ENCODE measurements at regions not wholly inside any gene's neighbourhood (a gene's known extent, or its start where the extent isn't known, plus 50 kb on each side); places are given as distances from the start of the nearest gene placed in this dataset.
"Not testable (repeated sequence)": the region's sequence is repeated elsewhere in the genome, so short reads cannot be mapped to it uniquely, and the experiment has no call there.

DNA sequence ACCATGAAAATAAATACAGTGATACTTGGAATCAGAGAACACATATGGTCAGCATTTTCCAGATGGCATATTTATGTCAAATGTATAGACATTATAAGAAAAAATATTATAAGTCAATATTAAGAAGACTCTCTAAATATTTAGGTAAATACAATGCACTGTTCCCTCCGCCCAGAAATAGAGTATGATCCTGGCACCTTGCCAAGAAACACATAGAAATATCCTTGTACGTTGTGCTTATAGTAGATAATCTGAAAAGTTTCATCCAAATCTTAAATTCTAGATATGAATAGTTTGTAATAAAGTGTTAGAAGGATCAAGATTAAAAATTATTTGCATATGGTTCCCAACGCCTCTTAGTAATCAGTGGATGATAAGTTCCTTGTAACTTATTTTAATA lies 645.8 kb upstream of the GJE1 start:
- no peak for DNase-seq

DNA sequence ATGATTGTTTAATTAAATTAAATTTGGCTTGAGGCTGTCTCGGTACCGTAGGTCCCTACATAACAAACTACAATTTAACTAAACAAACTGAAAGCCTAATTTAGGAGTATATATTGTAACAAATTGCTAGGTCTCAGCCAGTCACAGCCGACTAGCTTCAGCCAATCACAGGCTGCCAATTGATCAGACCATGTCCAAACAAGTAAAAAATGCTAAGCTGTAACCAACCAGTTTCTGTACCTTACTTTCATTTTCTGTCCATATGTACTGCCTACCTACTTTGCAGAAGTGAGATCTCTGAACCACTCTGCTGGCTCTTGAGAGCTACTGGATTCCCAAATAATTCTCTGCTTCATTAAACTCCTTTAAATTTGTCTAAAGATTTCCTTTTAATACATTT lies 648.0 kb upstream of the GJE1 start:
- no peak for DNase-seq

DNA sequence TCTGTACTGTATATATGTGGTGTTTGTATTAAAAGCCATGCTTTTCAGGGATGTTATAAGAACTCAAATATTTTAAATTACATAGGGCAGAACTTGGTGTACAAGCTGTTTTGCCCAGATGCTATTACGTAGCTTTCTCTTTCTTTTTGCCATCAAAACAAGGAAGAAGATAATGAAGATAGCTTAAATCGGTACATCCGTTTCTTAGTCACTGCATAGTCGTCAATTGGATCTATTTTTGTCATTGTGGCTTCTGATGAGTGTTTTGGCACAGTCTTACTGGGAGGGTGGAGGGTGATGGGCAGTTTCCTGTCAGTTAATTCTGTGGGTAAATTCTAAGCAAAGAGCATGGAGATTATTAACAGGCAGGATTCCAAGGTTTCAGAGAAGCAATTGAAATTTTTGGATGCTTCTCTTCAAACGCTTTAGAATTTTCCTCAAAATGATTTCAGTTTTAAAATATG lies 649.1 kb upstream of the GJE1 start:
- peak; percentile 33 to 77 for DNase-seq

DNA sequence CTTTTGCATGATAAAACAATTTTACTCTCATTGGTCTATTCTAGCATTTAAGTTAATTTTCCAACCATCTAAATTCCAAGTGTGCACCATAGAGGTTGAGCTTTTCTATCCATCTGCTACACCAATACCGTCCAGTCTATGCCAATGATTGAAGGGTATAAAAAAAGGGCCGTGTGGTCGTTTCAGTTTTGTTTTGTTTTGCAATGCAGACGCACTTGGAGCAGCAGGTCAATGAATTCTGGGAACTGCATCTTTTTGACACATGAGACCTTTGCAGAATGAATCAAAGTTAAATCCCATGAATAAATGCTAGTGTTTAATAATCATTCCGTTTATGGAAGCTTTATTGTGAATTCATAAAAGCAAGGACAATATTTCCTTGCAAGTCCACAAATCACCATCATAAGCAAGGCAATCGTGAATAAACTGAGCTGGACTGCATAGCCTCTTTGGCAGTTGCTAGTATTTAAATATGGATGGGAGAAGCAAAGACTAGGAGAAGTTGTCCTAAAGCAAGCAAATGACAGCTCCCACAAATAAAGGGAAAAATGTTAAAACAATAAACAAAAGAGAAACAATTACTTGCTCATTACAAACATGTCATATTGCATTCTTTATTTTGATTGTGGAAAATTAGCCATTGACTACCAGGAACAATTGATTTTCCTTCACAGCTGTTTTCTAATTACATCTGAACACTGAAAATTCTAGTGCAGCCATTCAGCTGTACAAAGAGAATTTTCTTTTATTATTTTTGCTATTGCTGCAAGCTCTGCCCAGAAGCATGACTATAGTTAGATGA lies 649.7 kb upstream of the GJE1 start:
- DNase-seq, result peak; percentile 5 to 28

DNA sequence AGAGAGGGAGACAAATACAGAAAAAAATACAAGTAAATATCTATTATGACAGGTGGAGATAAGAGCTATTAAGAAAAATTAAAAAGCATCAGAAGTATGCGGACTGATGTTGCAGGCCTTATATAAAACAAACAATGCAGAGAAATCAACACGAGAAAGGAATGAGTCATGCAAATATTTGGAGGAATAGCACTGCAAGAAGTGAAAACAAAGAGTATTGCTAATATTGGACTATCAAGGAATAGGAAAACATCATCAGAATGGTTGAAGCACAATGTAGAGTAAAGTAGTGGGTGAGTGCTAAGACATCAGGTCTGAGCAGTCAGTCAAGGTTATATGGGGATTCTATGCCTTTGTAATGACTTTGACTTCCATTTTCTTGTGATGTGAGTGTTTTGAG lies 657.5 kb upstream of the GJE1 start:
- DNase-seq, result no peak

DNA sequence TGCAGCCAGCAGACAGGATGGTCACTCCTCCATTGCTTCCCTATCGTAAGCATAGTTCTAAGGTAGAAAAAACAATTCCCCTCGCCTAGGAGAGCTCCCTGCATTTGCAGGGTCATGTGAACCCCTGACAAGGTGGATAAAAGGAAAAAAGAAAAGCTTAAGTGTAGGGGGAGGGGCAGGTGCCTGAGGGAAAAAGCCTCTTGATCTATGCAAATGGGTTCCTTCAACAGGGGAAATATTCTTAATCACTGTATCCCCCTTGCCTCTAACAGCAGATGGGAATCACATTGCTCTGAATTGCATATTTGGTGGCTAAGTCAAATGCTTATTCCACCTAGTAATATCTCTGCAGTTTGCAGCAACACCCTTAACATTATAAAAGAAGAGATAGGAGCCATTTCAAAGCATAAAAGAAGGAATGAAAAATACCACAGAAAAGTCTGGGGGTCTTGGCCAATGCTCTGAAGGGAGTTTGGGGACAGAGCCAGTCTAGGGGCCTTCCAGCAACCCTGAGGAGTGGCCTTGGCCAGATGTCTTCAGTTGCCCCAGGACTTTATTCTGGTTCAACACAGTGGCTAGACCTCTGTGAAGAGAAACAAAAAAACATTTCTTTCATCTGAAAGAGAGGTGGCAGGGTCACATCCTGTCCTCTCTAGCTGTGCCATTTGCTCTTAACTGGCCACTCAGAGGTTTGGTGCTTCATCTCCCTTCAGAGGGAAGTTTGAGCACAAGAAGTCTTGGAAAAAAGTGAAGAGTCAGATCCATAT lies 660.4 kb upstream of the GJE1 start:
- DNase-seq, result no peak

DNA sequence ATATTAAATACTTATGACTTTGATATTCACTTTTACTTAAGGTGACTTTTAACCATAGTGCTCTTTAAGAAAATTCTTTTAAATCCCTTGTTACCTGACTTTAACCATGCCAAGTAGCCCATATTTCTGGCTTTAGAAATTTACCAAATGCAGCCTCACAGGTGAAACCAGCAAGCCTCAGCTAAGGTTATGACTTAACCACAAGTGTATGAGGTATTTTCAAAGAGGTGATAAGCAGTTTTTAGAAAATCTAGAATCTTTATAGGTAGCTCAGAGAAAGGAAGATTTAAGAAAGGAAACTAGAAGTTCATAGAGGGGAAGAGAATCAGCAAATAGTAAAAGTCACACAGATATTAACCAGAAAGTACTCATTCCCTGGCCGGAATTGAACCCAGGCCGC lies 661.9 kb upstream of the GJE1 start:
- DNase-seq, result no peak

DNA sequence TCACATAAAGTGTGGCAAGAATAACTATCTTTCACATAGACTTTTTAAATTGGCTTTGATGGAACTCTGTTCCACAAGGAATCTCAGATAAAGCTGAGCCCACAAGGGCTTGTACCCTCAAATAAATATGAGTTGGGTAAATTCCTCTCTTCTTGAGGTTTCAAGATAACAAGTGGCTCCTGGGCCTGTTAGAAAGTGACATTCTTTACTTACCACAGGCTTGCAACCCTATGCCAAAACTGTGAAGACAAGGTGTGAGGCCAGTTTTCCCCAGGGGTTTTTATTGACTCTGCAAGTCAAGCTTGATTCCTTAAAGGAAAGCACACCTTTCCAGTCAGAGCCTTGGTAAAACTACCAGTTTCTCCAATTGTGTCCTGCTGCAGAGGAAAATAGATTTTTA lies 664.8 kb upstream of the GJE1 start:
- DNase-seq, result no peak

DNA sequence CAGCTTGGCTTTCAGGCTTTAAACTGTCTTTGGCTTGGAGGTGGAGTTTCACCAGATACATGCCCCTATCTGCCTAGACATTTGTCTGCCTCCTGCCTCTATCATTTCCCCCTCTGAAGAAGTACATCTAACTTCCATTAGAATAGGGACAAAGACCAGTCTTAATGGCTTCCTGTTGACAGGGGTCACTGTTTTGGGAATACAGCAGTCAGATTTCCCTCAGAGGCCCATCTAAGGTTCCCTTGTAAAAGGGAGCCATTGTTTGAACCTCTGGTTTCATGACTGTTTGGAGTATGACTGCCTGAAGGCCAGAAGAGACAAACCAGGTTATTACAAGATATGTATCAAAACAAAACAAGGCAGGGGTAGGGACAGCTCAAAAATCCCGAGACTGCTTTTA lies 665.7 kb upstream of the GJE1 start:
- DNase-seq, result no peak

DNA sequence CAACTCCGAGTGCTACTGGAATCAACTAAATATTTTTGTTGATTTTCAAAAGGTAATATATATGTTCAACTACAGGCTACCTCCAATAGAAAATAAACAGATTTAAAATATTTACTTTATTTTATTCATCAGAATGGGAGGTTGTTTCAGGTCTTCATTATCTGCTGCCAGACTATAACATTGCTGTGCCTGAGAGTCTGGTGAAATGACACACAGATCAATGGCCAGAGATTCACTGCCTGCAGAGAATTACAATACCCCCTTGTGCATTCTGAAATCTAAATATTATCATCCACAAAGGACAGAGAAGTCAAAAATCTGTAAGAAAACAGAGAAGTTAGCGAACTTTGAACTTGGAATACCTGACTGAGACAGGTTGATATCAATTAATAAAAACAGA lies 667.8 kb upstream of the GJE1 start:
- DNase-seq, result peak in 1 of 2 experiments; percentile 33

DNA sequence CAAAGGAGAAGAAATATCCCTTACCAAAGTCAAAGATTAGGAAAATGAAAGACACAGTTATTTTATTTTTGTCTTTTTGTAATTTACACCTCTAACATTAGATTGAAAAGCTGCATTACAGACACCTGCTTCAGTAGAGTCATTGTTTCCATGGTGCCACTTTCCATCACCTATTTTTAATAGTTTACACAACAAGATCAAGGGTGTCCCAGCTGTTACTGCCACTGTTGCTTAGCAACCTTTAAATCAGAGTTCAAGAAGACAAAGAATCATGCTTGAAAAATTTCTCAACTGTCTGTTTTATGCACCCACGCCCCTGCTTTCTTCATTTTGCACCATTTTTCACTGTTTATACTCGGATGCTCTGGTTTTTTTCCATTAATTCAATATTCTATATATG lies 668.2 kb upstream of the GJE1 start:
- peak; percentile 73 to 89 for DNase-seq

DNA sequence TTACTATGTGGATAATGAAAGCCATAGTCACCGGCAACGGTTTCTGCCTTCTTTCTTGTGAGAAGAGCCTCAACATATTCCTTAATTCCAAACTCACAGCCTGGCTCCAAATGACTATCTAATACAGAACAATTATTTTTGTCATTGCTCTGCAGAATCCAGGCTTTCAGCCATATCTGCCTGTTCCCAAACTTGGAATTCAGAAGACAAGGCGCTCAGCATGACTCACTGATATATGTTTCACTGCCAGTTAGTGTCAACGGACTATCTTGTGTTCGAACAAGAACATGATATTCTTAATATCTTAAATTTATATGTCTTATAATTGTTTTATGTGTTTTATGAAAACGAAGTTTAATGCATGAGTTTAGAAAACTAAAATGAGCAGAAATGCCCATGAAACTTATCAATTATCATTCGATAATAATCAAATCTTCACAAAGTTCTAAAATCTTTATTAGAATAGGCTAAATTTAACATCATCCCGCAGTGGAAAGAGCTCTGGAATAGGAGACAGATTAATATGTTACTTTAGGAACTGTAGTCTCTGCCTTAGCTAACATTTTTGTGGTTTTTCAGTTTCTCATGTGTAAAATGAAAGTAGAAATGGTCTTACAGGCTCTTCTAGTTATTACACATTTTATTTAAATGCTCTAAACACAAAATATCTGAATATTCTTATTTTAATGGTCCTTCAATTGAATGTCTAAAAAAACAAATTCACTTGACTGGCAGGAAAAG lies 669.3 kb upstream of the GJE1 start:
- no peak for DNase-seq

DNA sequence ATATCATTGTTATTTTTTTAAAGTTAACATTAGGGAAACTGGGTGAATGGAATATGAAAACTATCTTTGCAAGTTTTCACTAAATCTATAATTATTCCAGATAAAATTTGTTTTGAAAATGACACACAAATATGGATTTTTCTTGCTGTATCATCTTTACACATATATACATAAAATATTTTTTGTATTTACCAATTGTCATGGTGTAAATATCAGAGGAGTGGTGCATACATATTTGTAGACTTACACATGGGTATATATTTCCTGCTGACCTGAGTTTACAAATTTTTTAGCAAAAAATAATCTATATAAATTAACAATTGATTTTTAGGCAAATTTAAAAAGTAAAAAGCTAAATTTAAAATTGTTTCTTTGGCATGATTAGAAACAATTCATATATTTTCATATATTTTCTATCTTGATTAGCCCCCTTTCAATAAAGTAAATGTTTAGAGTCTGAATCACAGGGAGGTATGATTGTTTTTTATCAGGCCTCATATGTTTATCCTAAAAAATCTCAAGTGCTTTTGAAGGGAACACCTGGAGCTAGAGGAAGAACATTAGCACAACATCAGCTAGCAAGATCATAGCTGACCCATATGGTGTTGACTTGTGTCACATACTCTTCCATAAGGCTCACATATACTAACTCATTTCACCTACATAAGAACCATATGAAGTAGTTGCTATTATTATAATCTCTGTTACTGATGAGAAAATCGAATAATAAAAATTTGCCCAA lies 671.8 kb upstream of the GJE1 start:
- DNase-seq, result no peak

DNA sequence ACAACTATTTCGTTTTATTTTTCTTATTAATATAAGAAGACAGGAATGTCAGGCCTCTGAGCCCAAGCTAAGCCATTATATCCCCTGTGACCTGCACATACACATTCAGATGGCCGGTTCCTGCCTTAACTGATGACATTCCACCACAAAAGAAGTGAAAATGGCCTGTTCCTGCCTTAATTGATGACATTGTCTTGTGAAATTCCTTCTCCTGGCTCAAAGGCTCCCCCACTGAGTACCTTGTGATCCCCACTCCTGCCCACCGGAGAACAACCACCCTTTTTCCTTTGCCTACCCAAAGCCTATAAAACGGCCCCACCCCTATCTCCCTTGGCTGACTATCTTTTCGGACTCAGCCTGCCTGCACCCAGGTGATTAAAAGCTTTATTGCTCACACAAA lies 672.5 kb upstream of the GJE1 start:
- DNase-seq, result not testable (repeated sequence)

DNA sequence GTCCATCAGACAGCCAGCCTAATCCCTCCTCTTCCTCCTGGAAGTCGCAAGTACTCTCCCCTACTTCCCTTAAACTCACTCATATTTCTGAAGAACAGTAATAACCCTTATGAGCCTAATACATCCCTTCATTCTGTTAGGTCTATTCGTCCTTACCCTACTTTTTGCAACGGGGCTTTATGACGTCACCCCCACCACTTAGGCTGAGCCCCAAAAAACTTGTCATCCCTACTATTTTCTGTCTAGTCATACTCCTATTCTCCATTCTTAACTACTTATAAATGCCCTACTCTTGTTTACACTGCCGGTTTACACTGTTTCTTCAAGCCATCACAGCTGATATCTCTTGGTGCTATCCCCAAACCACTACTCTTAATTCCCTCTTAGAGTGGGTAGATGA lies 674.7 kb upstream of the GJE1 start:
- DNase-seq, result not testable (repeated sequence)

DNA sequence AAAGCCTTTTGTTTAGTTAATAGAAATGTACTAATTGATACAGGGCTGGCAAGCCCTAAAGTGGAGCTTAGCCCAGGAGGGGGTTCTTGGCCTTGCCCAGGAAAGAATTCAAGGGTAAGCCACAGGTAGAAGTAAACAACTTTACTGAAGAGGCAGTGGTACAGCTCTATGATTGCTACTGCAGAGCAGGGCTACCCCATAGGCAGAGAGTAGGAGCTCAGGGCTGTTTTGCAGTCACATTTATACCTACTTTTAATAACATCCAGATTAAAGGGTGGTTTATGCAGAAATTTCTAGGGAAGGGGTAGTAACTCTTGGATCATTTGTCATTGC lies 680.4 kb upstream of the GJE1 start:
- no peak for DNase-seq

DNA sequence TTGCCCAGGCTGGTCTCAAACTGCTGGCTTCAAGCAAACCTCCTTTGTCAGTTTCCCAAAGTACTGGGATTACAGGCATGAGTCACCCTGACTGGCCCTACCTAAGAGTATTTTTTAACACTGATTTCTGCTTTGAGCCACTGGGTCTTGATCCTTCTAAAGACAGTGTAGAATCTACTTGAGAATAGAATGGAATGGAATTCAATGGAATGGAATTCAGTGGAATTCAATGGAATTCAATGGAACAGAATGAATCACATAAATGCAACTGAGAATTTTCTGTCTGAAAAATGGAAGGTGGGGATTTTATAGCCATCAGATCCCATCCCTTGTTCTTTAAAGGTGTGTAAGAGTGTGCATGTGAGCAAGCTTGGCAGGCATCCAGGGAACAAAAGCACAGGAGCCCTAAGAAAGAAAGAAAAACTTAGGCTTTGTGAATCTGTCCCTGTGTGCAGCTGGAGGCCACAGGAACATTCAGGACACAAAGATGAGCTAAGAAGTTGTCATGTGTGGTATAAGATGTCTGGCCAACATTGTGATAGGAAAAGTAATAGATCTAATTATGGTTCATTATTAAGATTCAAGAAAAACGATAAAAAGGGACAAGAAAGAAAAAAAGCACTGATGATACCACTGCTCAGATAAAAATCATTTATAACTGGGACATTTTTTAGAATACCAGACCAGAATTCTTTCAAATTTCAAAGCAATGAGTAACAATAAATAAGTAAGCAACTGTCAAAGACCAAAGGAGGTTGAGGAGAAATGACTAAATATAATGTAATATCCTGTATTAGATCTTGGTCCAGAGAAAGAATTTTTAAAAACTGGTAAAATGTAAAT lies 681.0 kb upstream of the GJE1 start:
- no peak for DNase-seq

DNA sequence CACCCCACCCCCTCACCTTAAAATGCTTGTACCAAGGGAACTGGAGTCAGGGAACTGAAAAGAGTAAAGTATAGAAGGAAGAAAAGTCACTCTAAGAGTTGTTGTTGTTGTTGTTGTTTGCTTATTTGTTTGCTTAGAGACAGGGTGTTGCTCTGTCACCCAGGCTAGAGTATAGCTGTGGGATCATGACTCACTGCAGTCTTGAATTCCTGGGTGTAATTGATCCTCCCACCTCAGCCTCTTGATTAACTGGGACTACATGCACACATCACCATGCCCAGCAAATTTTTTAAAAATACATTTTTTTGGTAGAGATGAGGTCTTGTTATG lies 681.6 kb upstream of the GJE1 start:
- DNase-seq, result no peak

DNA sequence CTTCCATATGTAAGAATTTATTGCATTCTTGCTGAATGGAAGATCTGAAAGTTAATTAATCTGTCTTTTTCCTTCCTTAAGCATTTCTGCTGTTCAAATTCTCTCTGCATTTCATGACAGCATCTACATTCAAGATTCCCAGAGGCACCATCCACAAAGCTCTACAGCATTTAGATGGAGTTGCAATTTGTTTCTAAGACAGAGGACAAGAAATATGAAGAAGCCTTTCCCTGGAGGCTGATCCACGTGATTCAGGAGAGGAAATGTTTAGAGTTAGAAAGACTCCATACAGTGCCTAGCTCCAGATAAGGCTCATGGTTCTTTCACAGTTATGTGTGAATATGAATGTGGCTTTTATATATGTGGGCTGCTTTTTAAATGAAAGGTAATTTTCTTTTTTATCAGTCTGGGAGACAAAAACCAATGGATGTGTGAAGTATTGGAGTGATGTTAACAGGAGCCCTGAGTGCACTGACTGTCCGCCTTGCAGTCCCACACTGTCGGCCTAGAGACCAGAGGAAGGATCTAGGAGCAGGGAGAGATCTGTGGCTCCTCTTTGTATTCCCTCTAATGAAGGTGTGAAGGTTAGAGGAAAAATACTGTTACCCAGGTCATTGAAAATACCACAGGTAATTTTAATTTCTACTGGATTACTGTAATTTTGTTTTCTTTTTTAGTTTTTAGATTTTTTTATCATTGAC lies 686.6 kb upstream of the GJE1 start:
- DNase-seq, result no peak

DNA sequence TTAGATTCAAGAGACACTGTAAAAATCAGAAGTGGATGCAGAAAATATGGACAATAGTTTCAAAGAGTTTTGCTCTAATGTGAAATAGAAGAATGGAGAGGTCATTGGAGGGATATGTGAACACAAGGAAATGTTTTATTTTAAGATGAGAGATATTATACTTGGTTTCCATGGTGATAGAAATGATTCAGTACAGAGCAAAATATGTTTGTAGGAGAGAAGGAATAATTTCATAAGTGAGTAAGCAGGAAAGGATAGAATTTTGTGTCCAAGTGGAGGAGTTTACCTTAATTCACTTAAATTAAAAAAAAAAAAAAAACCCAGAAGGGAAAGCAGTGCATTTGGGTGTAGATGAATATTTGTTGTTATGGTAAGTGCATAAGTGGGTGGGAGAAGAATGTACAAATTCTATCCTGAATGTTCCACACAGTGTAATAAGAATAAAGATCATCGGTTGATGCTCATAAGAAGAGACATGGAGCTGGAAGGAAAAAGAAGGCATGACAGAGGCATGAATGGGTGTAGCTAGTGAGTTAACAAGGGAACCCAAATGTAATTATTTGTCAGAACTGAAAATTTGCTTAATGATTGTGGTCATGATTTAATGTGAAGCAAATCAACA lies 688.9 kb upstream of the GJE1 start:
- DNase-seq, result no peak

DNA sequence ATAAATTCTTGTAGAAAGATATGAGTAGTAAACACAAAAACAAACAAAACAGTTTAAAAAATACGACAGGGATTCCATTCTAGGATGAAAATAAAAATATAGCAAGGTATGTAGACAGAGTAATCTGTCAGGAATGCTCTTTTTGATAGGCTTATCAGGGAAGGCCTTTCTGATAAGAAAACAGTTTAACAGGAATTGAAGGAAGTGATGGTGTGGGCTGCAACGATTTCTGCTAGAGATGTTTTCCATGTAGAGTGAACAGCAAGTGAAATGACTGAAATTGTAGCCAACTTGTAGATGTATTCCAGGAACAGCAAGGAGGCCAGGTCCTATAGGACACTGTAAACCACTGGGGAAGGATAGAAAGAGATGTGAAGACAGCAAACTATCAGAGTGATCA lies 689.7 kb upstream of the GJE1 start:
- DNase-seq, result no peak

Measured in NCI-H2081 (cell line).